ENCODE measurements at regions not wholly inside any gene's neighbourhood (a gene's known extent, or its start where the extent isn't known, plus 50 kb on each side); places are given as distances from the start of the nearest gene placed in this dataset.

- Mint-ChIP-seq H3K27me3 (peaks cover 0 to 19% (median 18%) of the 10 kb centered on the region in 5 donors), H3K27ac (no peak overlapping the region), H3K36me3 (no peaks in the 10 kb centered on the region), H3K4me1 (no peaks in the 10 kb centered on the region), H3K9me3 (no peaks in the 10 kb centered on the region), H3K4me3 (no peak overlapping the region)
- no peak overlapping the region for H3K4me3 ChIP-seq (ENCODE audit: low read length)
- intact Hi-C loops (cut with micrococcal nuclease) = no loop called here
- no peak for DNase-seq
- ATAC-seq = no peak
- no peak overlapping the region for H3K27ac ChIP-seq (ENCODE audit: low read depth, low read length)
- ChIA-PET POLR2A (no interaction called here), CTCF (no interaction called here)
- no peaks in the 10 kb centered on the region for H3K9me3 ChIP-seq (ENCODE audit: control insufficient read depth in 2 of 3, low read length in 3 of 3)
- H3K4me1 ChIP-seq (ENCODE audit: control insufficient read depth in 2 of 2, insufficient read depth in 2 of 2, low read length in 2 of 2) = no peaks in the 10 kb centered on the region
- no peaks in the 10 kb centered on the region for H3K36me3 ChIP-seq (ENCODE audit: control insufficient read depth in 2 of 3, insufficient read depth in 3 of 3, low read length in 3 of 3)
- H3K27me3 ChIP-seq (ENCODE audit: control insufficient read depth in 2 of 2, insufficient read depth in 2 of 2, low read length in 2 of 2) = no peaks in the 10 kb centered on the region
Measured at GRCh38 chr2:44825702-44826101, 115.8 kb upstream of the SIX3 start.

DNA sequence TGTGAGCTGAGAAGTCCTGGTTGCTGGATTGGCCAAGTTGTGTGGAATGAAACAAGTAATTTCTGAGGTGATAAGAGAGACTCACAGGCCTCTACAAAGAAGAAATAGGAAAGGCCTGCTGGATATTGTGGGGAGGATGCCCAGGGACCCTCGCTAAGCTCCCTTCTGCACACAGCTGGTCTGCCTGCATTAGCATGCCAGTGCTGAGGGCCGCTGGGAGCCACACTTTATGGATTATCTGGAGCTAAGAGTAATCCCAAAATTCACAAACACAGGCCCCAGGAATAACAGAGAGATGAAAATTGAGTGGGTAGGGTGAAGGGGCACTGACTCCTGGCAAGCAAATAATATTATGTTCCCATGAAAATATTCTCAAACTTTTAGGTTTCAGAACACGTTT is 114.9 kb upstream of the SIX3 start:
- no peak for ATAC-seq
- DNase-seq = no peak
- H3K27ac ChIP-seq (ENCODE audit: low read depth, low read length) = no peak overlapping the region
- H3K4me3 ChIP-seq (ENCODE audit: low read length) = no peak overlapping the region
- CTCF ChIA-PET = no interaction called here
- Mint-ChIP-seq H3K4me3 (no peak overlapping the region), H3K4me1 (no peaks in the 10 kb centered on the region), H3K27me3 (peaks cover 0 to 12% (median 10%) of the 10 kb centered on the region in 5 donors), H3K27ac (no peak overlapping the region), H3K36me3 (no peaks in the 10 kb centered on the region), H3K9me3 (no peaks in the 10 kb centered on the region)
- H3K4me1 ChIP-seq (ENCODE audit: control insufficient read depth in 2 of 2, insufficient read depth in 2 of 2, low read length in 2 of 2) = no peaks in the 10 kb centered on the region
- no peaks in the 10 kb centered on the region for H3K36me3 ChIP-seq (ENCODE audit: control insufficient read depth in 2 of 3, insufficient read depth in 3 of 3, low read length in 3 of 3)
- no peaks in the 10 kb centered on the region for H3K9me3 ChIP-seq (ENCODE audit: control insufficient read depth in 2 of 3, low read length in 3 of 3)
- intact Hi-C loops (cut with micrococcal nuclease) = no loop called here
- H3K27me3 ChIP-seq (ENCODE audit: control insufficient read depth in 2 of 2, insufficient read depth in 2 of 2, low read length in 2 of 2) = no peaks in the 10 kb centered on the region
- POLR2A ChIA-PET = no interaction called here

GRCh38 chr2:44829771-44830170 is 111.7 kb upstream of the SIX3 start:
- Histone ChIP-seq H3K9me3 (ENCODE audit: control insufficient read depth in 2 of 3, low read length in 3 of 3) (no peaks in the 10 kb centered on the region), H3K27me3 (ENCODE audit: control insufficient read depth in 2 of 2, insufficient read depth in 2 of 2, low read length in 2 of 2) (no peaks in the 10 kb centered on the region), H3K4me3 (ENCODE audit: low read length) (no peak overlapping the region), H3K4me1 (ENCODE audit: control insufficient read depth in 2 of 2, insufficient read depth in 2 of 2, low read length in 2 of 2) (no peaks in the 10 kb centered on the region), H3K36me3 (ENCODE audit: control insufficient read depth in 2 of 3, insufficient read depth in 3 of 3, low read length in 3 of 3) (no peaks in the 10 kb centered on the region), H3K27ac (ENCODE audit: low read depth, low read length) (no peak overlapping the region)
- H3K36me3 Mint-ChIP-seq = peaks cover 0 to 3% (median 0%) of the 10 kb centered on the region in 5 donors
- ChIA-PET POLR2A (no interaction called here), CTCF (no interaction called here)
- intact Hi-C loops (cut with micrococcal nuclease) = no loop called here
- peaks cover 0 to 6% (median 0%) of the 10 kb centered on the region in 7 donors for H3K4me1 Mint-ChIP-seq
- DNase-seq (no peak), ATAC-seq (no peak)
- no peak overlapping the region for H3K4me3 Mint-ChIP-seq
- no peak overlapping the region for H3K27ac Mint-ChIP-seq
- peaks cover 0 to 3% (median 0%) of the 10 kb centered on the region in 11 donors for H3K9me3 Mint-ChIP-seq
- H3K27me3 Mint-ChIP-seq = peaks cover 0 to 10% (median 3%) of the 10 kb centered on the region in 5 donors

DNA sequence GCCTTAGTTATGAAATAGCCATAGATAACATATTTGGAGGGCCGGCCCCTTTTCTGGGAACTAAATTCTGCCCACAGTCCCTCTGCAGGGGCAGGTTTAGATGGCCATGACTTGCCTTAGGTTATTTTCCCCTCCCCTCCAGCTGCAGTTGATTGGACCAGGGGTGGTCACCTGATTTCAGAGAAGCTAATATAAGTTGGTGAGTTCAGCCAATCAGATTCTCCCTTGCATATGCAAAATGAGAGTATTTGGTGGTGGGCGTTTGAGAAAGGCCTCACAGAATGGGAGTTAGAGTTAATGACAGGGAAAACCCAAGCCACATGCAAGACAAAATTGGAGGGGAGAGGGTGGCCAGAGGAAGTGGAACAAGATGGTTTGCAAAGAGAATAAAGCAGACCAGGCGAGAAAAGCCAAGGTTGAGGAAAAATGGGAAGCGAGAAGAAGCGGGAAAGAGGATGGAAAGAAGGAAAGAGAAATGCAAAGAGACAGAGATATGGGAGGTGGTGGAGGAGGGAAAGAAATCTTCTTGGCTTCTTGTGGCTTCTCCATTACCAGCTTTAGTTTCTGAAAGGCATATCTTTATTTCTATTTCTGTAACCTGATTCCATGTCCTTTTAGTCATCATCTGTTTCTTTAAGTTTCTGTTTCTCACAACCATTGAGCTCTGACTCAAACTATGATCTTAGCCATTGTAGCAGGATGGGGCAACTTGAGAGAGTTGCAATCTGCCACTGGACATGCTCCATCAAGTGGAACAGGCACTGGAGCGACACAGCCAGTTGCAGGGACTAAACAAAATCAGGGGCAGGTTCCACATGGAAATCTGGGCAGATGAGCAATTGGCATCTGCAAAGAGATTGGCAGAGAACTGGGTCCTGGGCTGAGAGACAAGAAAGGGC is 108.1 kb upstream of the SIX3 start:
- no peak overlapping the region for H3K4me3 ChIP-seq (ENCODE audit: low read length)
- POLR2A ChIA-PET = no interaction called here
- Mint-ChIP-seq H3K36me3 (peaks cover 0 to 5% (median 0%) of the 10 kb centered on the region in 5 donors), H3K4me3 (peak overlapping the region in 1 of 10 donors; percentile 14), H3K27me3 (peaks cover 0 to 6% (median 2%) of the 10 kb centered on the region in 5 donors), H3K27ac (peak overlapping the region in 1 of 9 donors; percentile 34), H3K4me1 (peaks cover 0 to 12% (median 0%) of the 10 kb centered on the region in 7 donors), H3K9me3 (peaks cover 0 to 6% (median 0%) of the 10 kb centered on the region in 11 donors)
- no peaks in the 10 kb centered on the region for H3K4me1 ChIP-seq (ENCODE audit: control insufficient read depth in 2 of 2, insufficient read depth in 2 of 2, low read length in 2 of 2)
- CTCF ChIA-PET = no interaction called here
- DNase-seq (no peak), ATAC-seq (no peak)
- intact Hi-C loops (cut with micrococcal nuclease) = no loop called here
- no peaks in the 10 kb centered on the region for H3K36me3 ChIP-seq (ENCODE audit: control insufficient read depth in 2 of 3, insufficient read depth in 3 of 3, low read length in 3 of 3)
- H3K27ac ChIP-seq (ENCODE audit: low read depth, low read length) = no peak overlapping the region
- H3K9me3 ChIP-seq (ENCODE audit: control insufficient read depth in 2 of 3, low read length in 3 of 3) = no peaks in the 10 kb centered on the region
- H3K27me3 ChIP-seq (ENCODE audit: control insufficient read depth in 2 of 2, insufficient read depth in 2 of 2, low read length in 2 of 2) = no peaks in the 10 kb centered on the region

GRCh38 chr2:44834656-44835055 is 106.8 kb upstream of the SIX3 start:
- Mint-ChIP-seq H3K4me1 (peaks cover 0 to 12% (median 0%) of the 10 kb centered on the region in 7 donors), H3K4me3 (no peak overlapping the region), H3K9me3 (peaks cover 0 to 6% (median 0%) of the 10 kb centered on the region in 11 donors), H3K36me3 (peaks cover 0 to 5% (median 0%) of the 10 kb centered on the region in 5 donors), H3K27ac (no peak overlapping the region), H3K27me3 (peaks cover 0 to 4% (median 0%) of the 10 kb centered on the region in 5 donors)
- Histone ChIP-seq H3K4me1 (ENCODE audit: control insufficient read depth in 2 of 2, insufficient read depth in 2 of 2, low read length in 2 of 2) (no peaks in the 10 kb centered on the region), H3K36me3 (ENCODE audit: control insufficient read depth in 2 of 3, insufficient read depth in 3 of 3, low read length in 3 of 3) (no peaks in the 10 kb centered on the region), H3K27me3 (ENCODE audit: control insufficient read depth in 2 of 2, insufficient read depth in 2 of 2, low read length in 2 of 2) (no peaks in the 10 kb centered on the region), H3K9me3 (ENCODE audit: control insufficient read depth in 2 of 3, low read length in 3 of 3) (no peaks in the 10 kb centered on the region), H3K27ac (ENCODE audit: low read depth, low read length) (no peak overlapping the region), H3K4me3 (ENCODE audit: low read length) (no peak overlapping the region)
- intact Hi-C loops (cut with micrococcal nuclease) = no loop called here
- POLR2A ChIA-PET = no interaction called here
- CTCF ChIA-PET = no interaction called here
- DNase-seq (no peak), ATAC-seq (no peak)

DNA sequence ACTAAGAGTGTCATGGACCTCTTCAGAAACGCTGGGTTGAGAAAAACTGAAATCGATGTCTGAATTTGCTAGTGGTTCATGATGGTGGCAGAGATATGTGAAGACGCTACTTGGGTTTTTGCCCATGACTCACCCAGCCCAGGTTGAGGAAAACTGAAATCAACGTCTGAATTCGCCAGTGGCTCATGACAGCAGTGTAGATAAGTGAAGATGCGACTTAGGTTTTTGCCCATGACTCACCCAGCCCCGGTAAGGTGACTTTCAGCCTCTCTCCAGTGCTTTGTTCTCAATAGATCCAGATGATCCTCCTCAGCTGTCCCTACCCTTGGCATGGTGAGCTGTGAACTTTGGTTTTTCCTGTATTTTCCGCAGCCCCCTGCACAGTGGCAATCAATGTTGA is 105.3 kb upstream of the SIX3 start:
- ATAC-seq = no peak
- CTCF ChIA-PET = no interaction called here
- intact Hi-C loops (cut with micrococcal nuclease) = no loop called here

DNA sequence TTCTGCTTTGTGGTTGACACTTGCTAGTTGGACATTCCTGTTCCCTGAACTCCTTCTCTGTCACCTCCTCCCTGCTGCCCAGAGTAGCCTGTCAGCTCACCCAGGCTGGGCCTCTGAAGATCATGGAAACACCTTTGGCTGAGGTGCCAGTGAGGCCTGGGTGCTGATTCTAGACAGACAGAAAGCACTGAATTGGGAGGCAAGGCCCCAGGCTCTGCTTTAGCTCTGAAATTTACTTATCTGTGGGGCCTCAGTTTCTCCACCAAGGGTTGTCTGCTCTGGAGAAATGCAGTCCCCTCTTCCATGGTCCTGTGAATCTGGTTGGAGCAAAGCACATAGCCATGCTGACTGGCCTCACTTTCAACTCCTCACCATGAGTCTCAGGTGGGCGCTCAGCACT is 104.6 kb upstream of the SIX3 start:
- Mint-ChIP-seq H3K36me3 (peaks cover 0 to 5% (median 0%) of the 10 kb centered on the region in 5 donors), H3K9me3 (peaks cover 0 to 6% (median 0%) of the 10 kb centered on the region in 11 donors), H3K27ac (no peak overlapping the region), H3K4me1 (peaks cover 0 to 12% (median 0%) of the 10 kb centered on the region in 7 donors), H3K27me3 (peaks cover 0 to 4% (median 0%) of the 10 kb centered on the region in 5 donors), H3K4me3 (no peak overlapping the region)
- Histone ChIP-seq H3K27ac (ENCODE audit: low read depth, low read length) (no peak overlapping the region), H3K9me3 (ENCODE audit: control insufficient read depth in 2 of 3, low read length in 3 of 3) (no peaks in the 10 kb centered on the region), H3K36me3 (ENCODE audit: control insufficient read depth in 2 of 3, insufficient read depth in 3 of 3, low read length in 3 of 3) (no peaks in the 10 kb centered on the region), H3K27me3 (ENCODE audit: control insufficient read depth in 2 of 2, insufficient read depth in 2 of 2, low read length in 2 of 2) (no peaks in the 10 kb centered on the region), H3K4me1 (ENCODE audit: control insufficient read depth in 2 of 2, insufficient read depth in 2 of 2, low read length in 2 of 2) (no peaks in the 10 kb centered on the region), H3K4me3 (ENCODE audit: low read length) (no peak overlapping the region)
- DNase-seq (no peak), ATAC-seq (no peak)
- POLR2A ChIA-PET = no interaction called here
- CTCF ChIA-PET = no interaction called here
- intact Hi-C loops (cut with micrococcal nuclease) = no loop called here

More for the DNA sequence above, 105.3 kb upstream of the SIX3 start:
- Histone ChIP-seq H3K27ac (ENCODE audit: low read depth, low read length) (no peak overlapping the region), H3K36me3 (ENCODE audit: control insufficient read depth in 2 of 3, insufficient read depth in 3 of 3, low read length in 3 of 3) (no peaks in the 10 kb centered on the region), H3K27me3 (ENCODE audit: control insufficient read depth in 2 of 2, insufficient read depth in 2 of 2, low read length in 2 of 2) (no peaks in the 10 kb centered on the region), H3K4me1 (ENCODE audit: control insufficient read depth in 2 of 2, insufficient read depth in 2 of 2, low read length in 2 of 2) (no peaks in the 10 kb centered on the region), H3K9me3 (ENCODE audit: control insufficient read depth in 2 of 3, low read length in 3 of 3) (no peaks in the 10 kb centered on the region), H3K4me3 (ENCODE audit: low read length) (no peak overlapping the region)
- Mint-ChIP-seq H3K9me3 (peaks cover 0 to 6% (median 0%) of the 10 kb centered on the region in 11 donors), H3K36me3 (peaks cover 0 to 5% (median 0%) of the 10 kb centered on the region in 5 donors), H3K4me3 (peak overlapping the region in 1 of 10 donors; percentile 10), H3K4me1 (peaks cover 0 to 12% (median 0%) of the 10 kb centered on the region in 7 donors), H3K27ac (peak overlapping the region in 1 of 9 donors; percentile 62), H3K27me3 (peaks cover 0 to 4% (median 0%) of the 10 kb centered on the region in 5 donors)
- POLR2A ChIA-PET = no interaction called here
- DNase-seq = peak in 1 of 9 donors; percentile 56
